K562 (cell line): ENCODE measurements at regions not wholly inside any gene's neighbourhood (a gene's known extent, or its start where the extent isn't known, plus 50 kb on each side); places are given as distances from the start of the nearest gene placed in this dataset.

Experiments used
- ATAC-seq: fragments of 200-7000 bp; cut with Tn5 transposase; 3 replicates; pipeline ENCODE4 v1.9.1; 2020; ENCODE audit warnings: moderate library complexity
- BruUV-seq: library from RNA; stranded (reverse); fragments of 400-500 nt; replicated peaks from 2 replicates; lab custom pipeline; 2021; lab: Mats Ljungman, UMichigan
- CTCF ChIA-PET: fragments of 300-600 bp; formaldehyde crosslinking; extraction: SDS; loops from one replicate; lab custom pipeline; 2021; ENCODE audit warnings: low intra/inter-chr PET ratio; lab: Yijun Ruan, JAX
- POLR2A ChIA-PET: fragments of 300-600, 350-650 bp; sonication (Branson Sonifier 250); formaldehyde crosslinking; extraction: SDS; loops from one replicate; lab custom pipeline; 2021; ENCODE audit warnings: antibody characterized with exemption, inconsistent platforms; lab: Yijun Ruan, JAX
- DNase-seq, 4 experiments: peaks; one replicate each; pipeline versions ENCODE4 v3.0.0 to v3.0.0-alpha.2; 2011 to 2018; ENCODE audit warnings: low spot score in 3 of 4, mixed read lengths in 3 of 4; ENCODE audit errors: extremely low read depth in 1 of 4
- FAIRE-seq: peaks from 2 replicates; lab custom pipeline; 2011; peaks lifted over from hg19 to GRCh38; lab: Jason Lieb, UNC
- H2AFZ ChIP-seq: 2 replicates; pipeline ENCODE4 v1.6.0; 2011; ENCODE audit warnings: low read depth, low read length, control low read depth, inconsistent platforms
- H3K27ac ChIP-seq: fragments of 200-600 bp; 3 replicates; pipeline ENCODE4 v1.8.0; 2011; ENCODE audit warnings: low read depth, mild to moderate bottlenecking, control low read depth, inconsistent platforms, low read length, moderate library complexity, mixed read lengths; ENCODE audit errors: extremely low read depth
- H3K27me3 ChIP-seq, 2 experiments: fragments of 300-600 bp in 1 of 2; 2 replicates in 1 of 2; 3 replicates in 1 of 2; pipeline versions ENCODE4 v1.6.0 to v1.8.0; 2011; ENCODE audit warnings: inconsistent platforms in 2 of 2, low read length in 2 of 2, mild to moderate bottlenecking in 1 of 2, mixed read lengths in 1 of 2, moderate library complexity in 1 of 2; ENCODE audit not compliant: control insufficient read depth in 2 of 2, insufficient read depth in 2 of 2
- H3K36me3 ChIP-seq: fragments of 300-600 bp; 3 replicates; pipeline ENCODE4 v1.8.0; 2011; ENCODE audit warnings: mild to moderate bottlenecking, low read length, inconsistent platforms; ENCODE audit not compliant: control insufficient read depth, insufficient read depth
- H3K4me1 ChIP-seq, 2 experiments: fragments of 200-600 bp in 1 of 2; replicated peaks in 1 of 2; 2 replicates in 1 of 2; 3 replicates in 1 of 2; pipeline versions ENCODE4 v1.5.1 to v1.8.0; 2011; ENCODE audit warnings: inconsistent platforms in 2 of 2, low read length in 2 of 2, mild to moderate bottlenecking in 1 of 2, mixed read lengths in 1 of 2, moderate library complexity in 1 of 2; ENCODE audit not compliant: control insufficient read depth in 2 of 2, insufficient read depth in 2 of 2
- H3K4me2 ChIP-seq: 2 replicates; pipeline ENCODE4 v1.6.1; 2011; ENCODE audit warnings: low read length, control low read depth, inconsistent platforms, mixed read lengths; ENCODE audit not compliant: insufficient read depth
- H3K4me3 ChIP-seq: fragments of 200-600 bp; sonication (generic), shearing (Covaris generic); 2 replicates; pipeline ENCODE4 v1.5.1; 2016; ENCODE audit warnings: control low read depth, inconsistent platforms
- H3K79me2 ChIP-seq: fragments of 200-600 bp; 3 replicates; pipeline ENCODE4 v1.8.0; 2011; ENCODE audit warnings: low read length, inconsistent platforms; ENCODE audit not compliant: control insufficient read depth, insufficient read depth
- H3K9ac ChIP-seq, 2 experiments: 2 replicates each; pipeline versions ENCODE4 v1.6.0 to v1.6.1; 2011; ENCODE audit warnings: low read depth in 2 of 2, low read length in 2 of 2, control low read depth in 1 of 2, inconsistent platforms in 1 of 2, mild to moderate bottlenecking in 1 of 2, mixed read lengths in 1 of 2; ENCODE audit not compliant: insufficient read depth in 1 of 2
- H3K9me1 ChIP-seq: one replicate; pipeline ENCODE4 v1.6.0; 2011; ENCODE audit warnings: inconsistent platforms, mild to moderate bottlenecking, low read length, moderate library complexity; ENCODE audit not compliant: control insufficient read depth, insufficient read depth
- H3K9me3 ChIP-seq: replicated peaks from 2 replicates; pipeline ENCODE4 v1.5.1; 2011; ENCODE audit warnings: low read depth, low read length, inconsistent platforms; ENCODE audit not compliant: control insufficient read depth, insufficient read depth
- H4K20me1 ChIP-seq: replicated peaks from 2 replicates; pipeline ENCODE4 v1.6.1; 2011; ENCODE audit warnings: low read length, inconsistent platforms, mixed read lengths; ENCODE audit not compliant: control insufficient read depth, insufficient read depth
- BCL6 ChIP-seq: fragments of 250-450 bp; sonication (Bioruptor Pico); IDR thresholded peaks from 2 replicates; pipeline ENCODE4 v1.4.0; 2020
- ERF ChIP-seq: fragments of 450-650 bp; formaldehyde crosslinking; IDR thresholded peaks from 2 replicates; pipeline ENCODE4 v1.4.0; 2020; ENCODE audit warnings: mild to moderate bottlenecking, mixed read lengths
- FOXA3 ChIP-seq, 2 experiments: fragments of 450-650 bp in 1 of 2; sonication (generic) in 1 of 2; formaldehyde crosslinking; IDR thresholded peaks in 1 of 2; conservative IDR thresholded peaks in 1 of 2; 2 replicates each; pipeline versions ENCODE4 v1.4.0 to v1.8.0; 2020 to 2022; ENCODE audit warnings: mild to moderate bottlenecking in 2 of 2, missing genetic modification reagents in 1 of 2
- HNRNPUL1 ChIP-seq: fragments of 200-400 bp; formaldehyde crosslinking; IDR thresholded peaks from 2 replicates; pipeline ENCODE4 v1.6.1; 2017; ENCODE audit warnings: low read length
- JUNB ChIP-seq: fragments of 450-650 bp; formaldehyde crosslinking; conservative IDR thresholded peaks from 2 replicates; pipeline ENCODE4 v1.4.0; 2020; ENCODE audit warnings: mild to moderate bottlenecking
- KAT2B ChIP-seq: IDR thresholded peaks from one replicate; pipeline ENCODE4 v1.6.1; 2012; ENCODE audit warnings: low read depth, mild to moderate bottlenecking, control low read depth, inconsistent platforms, low read length, moderate library complexity
- MEF2A ChIP-seq: IDR thresholded peaks from 2 replicates; pipeline ENCODE4 v1.6.1; 2011; ENCODE audit warnings: low read depth, mild to moderate bottlenecking, low read length, moderate library complexity; ENCODE audit not compliant: control insufficient read depth
- NFE2 ChIP-seq: IDR thresholded peaks from 2 replicates; pipeline ENCODE4 v1.6.1; 2014; ENCODE audit warnings: antibody characterized with exemption, low read depth
- RAD21 ChIP-seq, 2 experiments: fragments of 250-450 bp in 1 of 2; fragments of 450-650 bp in 1 of 2; sonication (Bioruptor Pico) in 1 of 2; formaldehyde crosslinking in 1 of 2; IDR thresholded peaks in 1 of 2; conservative IDR thresholded peaks in 1 of 2; 2 replicates each; pipeline versions ENCODE4 v1.4.0 to v1.8.0; 2020 to 2022; ENCODE audit warnings: mild to moderate bottlenecking in 2 of 2, moderate library complexity in 1 of 2
- SREBF1 ChIP-seq: fragments of 150-350 bp; IDR thresholded peaks from 2 replicates; pipeline ENCODE4 v1.6.1; 2014; ENCODE audit warnings: antibody characterized with exemption, low read depth, low read length, borderline replicate concordance
- TAF15 ChIP-seq: fragments of 200-400 bp; formaldehyde crosslinking; IDR thresholded peaks from 2 replicates; pipeline ENCODE4 v1.6.1; 2017; ENCODE audit warnings: mild to moderate bottlenecking, low read depth, low read length, moderate library complexity
- ZNF79 ChIP-seq: fragments of 250-450 bp; sonication (Bioruptor Pico); IDR thresholded peaks from 2 replicates; pipeline ENCODE4 v1.4.0; 2020; ENCODE audit warnings: low read depth, mild to moderate bottlenecking, moderate library complexity
- WGBS: fragments of 100-300 bp; shearing (Covaris generic); methylation state at CpG from one replicate; pipeline ENCODE4 v1.1.6; 2016; ENCODE audit warnings: low coverage, mixed read lengths; ENCODE audit not compliant: insufficient coverage; ENCODE audit errors: missing lambda C conversion rate; 5-methylcytosine and 5-hydroxymethylcytosine counted together
- in situ Hi-C: fragments of 300-500 bp; cut with MboI; formaldehyde crosslinking; loops from 4 replicates; pipeline ENCODE4 v1.15.0; 2018; ENCODE audit warnings: inconsistent platforms, mixed read lengths
- intact Hi-C: fragments of 100-400 bp; cut with micrococcal nuclease; formaldehyde crosslinking; loops from 2 replicates; pipeline ENCODE4 v1.14.2; 2022
- TF ChIP-seq, protein P1 (sequence below): sonication (generic); formaldehyde crosslinking; IDR thresholded peaks from 2 replicates; pipeline ENCODE4 v1.8.1; 2023; ENCODE audit warnings: mild to moderate bottlenecking, missing genetic modification reagents, moderate library complexity

DNA sequence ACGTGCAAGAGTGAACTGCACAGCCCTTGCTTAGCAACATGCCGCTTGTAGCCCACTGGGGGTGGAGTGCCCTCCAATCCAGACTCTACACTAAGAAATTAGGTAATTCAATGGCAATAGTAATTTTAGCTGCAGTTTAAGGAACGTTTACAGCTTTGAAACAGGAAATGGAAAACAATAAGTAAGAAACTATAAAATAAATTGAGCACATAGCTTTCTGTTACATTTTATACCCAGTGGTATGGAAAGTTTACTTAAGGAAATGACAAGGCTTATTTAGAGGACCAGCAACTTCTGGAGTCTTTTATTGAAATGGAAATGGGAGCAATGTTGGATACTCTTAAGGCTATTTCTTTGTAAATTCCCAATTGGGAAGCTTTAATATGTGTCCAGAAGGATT is 373.2 kb downstream of the KCNRG start:
- Histone ChIP-seq H3K27ac (no peak overlapping the region), H2AFZ (no peak overlapping the region), H4K20me1 (no peaks in the 10 kb centered on the region), H3K4me2 (no peak overlapping the region), H3K9ac (no peak overlapping the region), H3K9me3 (no peaks in the 10 kb centered on the region), H3K36me3 (no peaks in the 10 kb centered on the region), H3K4me3 (no peak overlapping the region), H3K9me1 (no peaks in the 10 kb centered on the region), H3K27me3 (no peaks in the 10 kb centered on the region), H3K79me2 (no peaks in the 10 kb centered on the region), H3K4me1 (peaks cover under 1 to 25% of the 10 kb centered on the region in 2 experiments; a peak in 2 of 5 replicates)
- in situ Hi-C loops (no loop called here), intact Hi-C loops (loop anchor here (5.0 kb wide), 2 partner anchors 301 to 414 kb away; no protein-coding TSS in a partner anchor)
- no peak for DNase-seq
- ATAC-seq = no peak
- WGBS = 57% methylated on average over 3 of the region's 3 CpGs
- no peak for TF ChIP-seq FOXA3 (CRISPR knock-in tag; conservative IDR thresholded peaks at IDR 0.05 in 1 of 2, IDR thresholded peaks at IDR 0.05 in 1 of 2)
- TF ChIP-seq ERF = no peak
- no peak for TF ChIP-seq TAF15
- no peak for TF ChIP-seq SREBF1
- TF ChIP-seq KAT2B = no peak
- no peak for TF ChIP-seq BCL6 (CRISPR knock-in tag)
- TF ChIP-seq HNRNPUL1 = no peak
- no peak for TF ChIP-seq NFE2
- TF ChIP-seq, protein P1, sequence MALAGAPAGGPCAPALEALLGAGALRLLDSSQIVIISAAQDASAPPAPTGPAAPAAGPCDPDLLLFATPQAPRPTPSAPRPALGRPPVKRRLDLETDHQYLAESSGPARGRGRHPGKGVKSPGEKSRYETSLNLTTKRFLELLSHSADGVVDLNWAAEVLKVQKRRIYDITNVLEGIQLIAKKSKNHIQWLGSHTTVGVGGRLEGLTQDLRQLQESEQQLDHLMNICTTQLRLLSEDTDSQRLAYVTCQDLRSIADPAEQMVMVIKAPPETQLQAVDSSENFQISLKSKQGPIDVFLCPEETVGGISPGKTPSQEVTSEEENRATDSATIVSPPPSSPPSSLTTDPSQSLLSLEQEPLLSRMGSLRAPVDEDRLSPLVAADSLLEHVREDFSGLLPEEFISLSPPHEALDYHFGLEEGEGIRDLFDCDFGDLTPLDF (CRISPR knock-in tag) = no peak
- TF ChIP-seq MEF2A = no peak
- no peak for TF ChIP-seq JUNB
- no peak for TF ChIP-seq RAD21 (CRISPR knock-in tag; conservative IDR thresholded peaks at IDR 0.05 in 1 of 2, IDR thresholded peaks at IDR 0.05 in 1 of 2)
- no peak for TF ChIP-seq ZNF79 (CRISPR knock-in tag)
- no TSS peak for BruUV-seq
- POLR2A ChIA-PET = no interaction called here
- no peak for FAIRE-seq
- CTCF ChIA-PET = no interaction called here
